Duodenal mucosa (tissue), 2 donors: ENCODE measurements at regions not wholly inside any gene's neighbourhood (a gene's known extent, or its start where the extent isn't known, plus 50 kb on each side); places are given as distances from the start of the nearest gene placed in this dataset.
"Not testable (repeated sequence)": the region's sequence is repeated elsewhere in the genome, so short reads cannot be mapped to it uniquely, and the experiment has no call there.

ENCODE experiments used
- H3K27ac ChIP-seq: one replicate; pipeline ENCODE4 v1.7.0; 2013; ENCODE audit warnings: low read depth, low read length
- H3K27me3 ChIP-seq, 2 donors: one replicate each; pipeline ENCODE4 v1.7.0; 2013; ENCODE audit warnings: low read length in 2 of 2, control low read depth in 1 of 2; ENCODE audit not compliant: insufficient read depth in 2 of 2, control insufficient read depth in 1 of 2
- H3K36me3 ChIP-seq, 2 donors: one replicate each; pipeline ENCODE4 v1.7.0; 2013; ENCODE audit warnings: low read length in 2 of 2, control low read depth in 1 of 2; ENCODE audit not compliant: insufficient read depth in 2 of 2, control insufficient read depth in 1 of 2
- H3K4me1 ChIP-seq, 2 donors: one replicate each; pipeline ENCODE4 v1.7.0; 2013; ENCODE audit warnings: low read length in 2 of 2, control low read depth in 1 of 2; ENCODE audit not compliant: insufficient read depth in 2 of 2, control insufficient read depth in 1 of 2
- H3K4me3 ChIP-seq, 2 donors: one replicate each; pipeline ENCODE4 v1.7.0; 2013; ENCODE audit warnings: low read length in 2 of 2, low read depth in 1 of 2
- H3K9ac ChIP-seq, 2 donors: one replicate each; pipeline ENCODE4 v1.7.0; 2013; ENCODE audit warnings: low read length in 2 of 2, low read depth in 1 of 2
- H3K9me3 ChIP-seq, 2 donors: one replicate each; pipeline ENCODE4 v1.7.0; 2013; ENCODE audit warnings: low read length in 2 of 2, control low read depth in 1 of 2; ENCODE audit not compliant: control insufficient read depth in 1 of 2

DNA sequence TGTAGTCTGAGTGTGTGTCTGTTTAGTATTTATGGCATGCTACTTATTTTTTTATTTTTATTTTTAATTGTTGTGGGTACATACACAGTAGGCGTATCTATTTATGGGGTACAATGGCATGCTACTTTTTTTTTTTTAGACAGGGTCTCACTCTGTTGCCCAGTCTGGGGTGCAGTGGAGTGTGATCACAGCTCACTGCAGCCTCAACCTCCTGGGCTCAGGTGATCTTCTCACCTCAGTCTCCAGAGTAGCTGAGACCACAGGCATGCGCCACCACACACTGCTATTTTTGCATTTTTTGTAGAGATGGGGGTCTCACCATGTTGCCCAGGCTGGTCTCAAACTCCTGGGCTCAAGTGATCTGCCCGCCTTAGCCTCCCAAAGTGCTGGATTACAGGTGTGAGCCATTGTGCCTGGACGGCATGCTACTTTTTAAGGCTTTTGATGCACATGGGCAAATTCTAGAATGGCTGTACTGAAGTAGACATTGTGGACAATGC is 124.2 kb downstream of the KCNRG start:
- H3K4me1 ChIP-seq, H3K27ac ChIP-seq: not testable (repeated sequence)

DNA sequence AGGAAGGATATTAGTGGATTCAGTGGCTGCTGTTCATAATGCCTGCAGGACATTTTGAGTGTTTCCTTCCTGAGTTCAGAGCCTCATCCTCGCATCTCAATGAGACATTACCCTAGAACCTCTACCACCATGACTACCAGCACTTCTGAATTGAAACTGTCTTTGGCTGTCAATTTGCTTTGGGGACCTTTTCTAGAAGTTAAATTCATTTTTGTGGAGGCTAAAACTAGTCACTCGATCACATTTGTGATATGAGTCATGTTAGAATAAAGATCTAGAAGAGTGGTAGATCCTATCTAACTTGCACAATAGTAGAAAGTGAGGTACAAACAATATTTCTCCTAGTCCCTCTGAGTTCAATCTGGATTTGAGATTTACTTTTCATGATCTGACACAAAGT is 124.9 kb downstream of the KCNRG start:
- H3K27ac ChIP-seq, result no peak overlapping the region
- H3K4me3 ChIP-seq, result no peak overlapping the region
- no peaks in the 10 kb centered on the region for H3K4me1 ChIP-seq
- no peaks in the 10 kb centered on the region for H3K27me3 ChIP-seq
- H3K36me3 ChIP-seq, result no peaks in the 10 kb centered on the region
- no peak overlapping the region for H3K9ac ChIP-seq
- H3K9me3 ChIP-seq, result no peaks in the 10 kb centered on the region

More for the DNA sequence above, 124.2 kb downstream of the KCNRG start:
- H3K9me3 ChIP-seq, H3K4me3 ChIP-seq, H3K27me3 ChIP-seq, H3K36me3 ChIP-seq, H3K9ac ChIP-seq: not testable (repeated sequence)

DNA sequence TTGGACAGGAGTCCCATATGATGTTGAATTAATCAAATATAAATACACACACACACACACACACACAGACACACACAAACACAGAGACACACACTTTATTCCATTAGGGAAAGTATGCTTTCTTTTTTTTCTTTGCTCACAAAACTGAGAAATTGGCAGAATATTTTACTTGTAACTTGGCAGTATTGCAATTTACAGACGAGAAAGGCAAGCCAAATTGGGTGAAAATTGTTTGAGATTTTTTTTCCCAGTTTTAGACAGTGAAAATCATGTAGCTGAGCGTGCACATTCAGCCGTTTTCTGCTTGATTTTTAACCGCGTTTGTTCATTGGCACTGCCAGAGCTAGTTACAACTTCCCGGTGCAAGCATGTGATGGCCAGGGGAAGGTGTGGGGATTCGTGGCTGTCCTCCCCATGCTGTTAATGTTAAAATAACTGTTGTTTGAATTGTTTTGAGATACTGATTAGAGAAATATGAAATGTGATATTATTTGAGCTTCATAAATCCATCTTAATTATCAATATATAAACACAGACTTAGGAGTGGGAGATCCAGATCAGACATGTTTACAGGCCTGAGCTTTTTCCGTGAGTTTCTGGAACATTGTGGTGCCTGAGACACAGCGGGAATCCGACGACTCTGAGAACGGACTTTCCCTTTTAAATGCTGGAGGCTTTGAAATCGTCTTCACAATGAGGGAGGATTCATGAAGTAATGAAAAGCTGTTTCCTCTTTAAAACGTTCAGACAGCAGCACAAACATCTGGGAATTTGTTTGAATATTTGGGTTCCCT is 125.5 kb downstream of the KCNRG start:
- Histone ChIP-seq H3K27ac (no peak overlapping the region), H3K9me3 (no peaks in the 10 kb centered on the region), H3K9ac (no peak overlapping the region), H3K4me3 (no peak overlapping the region), H3K4me1 (no peaks in the 10 kb centered on the region), H3K36me3 (no peaks in the 10 kb centered on the region), H3K27me3 (no peaks in the 10 kb centered on the region)

DNA sequence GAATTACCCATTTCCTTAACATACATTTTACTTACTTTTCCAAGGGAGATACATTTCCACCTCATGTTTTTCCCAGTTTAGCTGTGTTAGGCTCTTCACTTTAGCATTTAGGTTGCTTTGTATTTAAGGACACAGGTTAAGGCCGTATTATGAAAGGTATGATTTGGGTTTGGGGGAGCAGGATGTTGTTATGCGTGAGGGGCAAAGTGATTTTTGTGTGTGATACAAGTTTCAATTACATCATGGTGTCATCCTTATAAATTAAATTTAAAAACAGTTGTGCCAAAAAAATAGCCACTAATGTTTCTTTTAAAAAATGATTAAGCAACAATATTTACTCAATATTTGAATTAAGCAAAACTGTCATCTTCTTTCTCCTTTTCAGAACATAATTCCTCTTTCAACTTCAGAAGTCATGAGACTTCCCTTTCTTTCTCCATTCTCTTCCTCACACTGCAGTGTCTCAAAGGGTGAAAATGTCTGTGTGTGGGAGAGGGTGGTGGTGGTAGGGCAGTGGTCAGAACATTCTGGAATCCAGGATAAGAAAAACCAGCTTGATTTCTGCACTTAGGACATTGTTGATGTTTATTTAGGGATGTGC is 126.2 kb downstream of the KCNRG start:
- Histone ChIP-seq H3K27me3 (no peaks in the 10 kb centered on the region), H3K9ac (no peak overlapping the region), H3K36me3 (no peaks in the 10 kb centered on the region), H3K9me3 (no peaks in the 10 kb centered on the region), H3K4me3 (no peak overlapping the region), H3K27ac (no peak overlapping the region), H3K4me1 (no peaks in the 10 kb centered on the region)

DNA sequence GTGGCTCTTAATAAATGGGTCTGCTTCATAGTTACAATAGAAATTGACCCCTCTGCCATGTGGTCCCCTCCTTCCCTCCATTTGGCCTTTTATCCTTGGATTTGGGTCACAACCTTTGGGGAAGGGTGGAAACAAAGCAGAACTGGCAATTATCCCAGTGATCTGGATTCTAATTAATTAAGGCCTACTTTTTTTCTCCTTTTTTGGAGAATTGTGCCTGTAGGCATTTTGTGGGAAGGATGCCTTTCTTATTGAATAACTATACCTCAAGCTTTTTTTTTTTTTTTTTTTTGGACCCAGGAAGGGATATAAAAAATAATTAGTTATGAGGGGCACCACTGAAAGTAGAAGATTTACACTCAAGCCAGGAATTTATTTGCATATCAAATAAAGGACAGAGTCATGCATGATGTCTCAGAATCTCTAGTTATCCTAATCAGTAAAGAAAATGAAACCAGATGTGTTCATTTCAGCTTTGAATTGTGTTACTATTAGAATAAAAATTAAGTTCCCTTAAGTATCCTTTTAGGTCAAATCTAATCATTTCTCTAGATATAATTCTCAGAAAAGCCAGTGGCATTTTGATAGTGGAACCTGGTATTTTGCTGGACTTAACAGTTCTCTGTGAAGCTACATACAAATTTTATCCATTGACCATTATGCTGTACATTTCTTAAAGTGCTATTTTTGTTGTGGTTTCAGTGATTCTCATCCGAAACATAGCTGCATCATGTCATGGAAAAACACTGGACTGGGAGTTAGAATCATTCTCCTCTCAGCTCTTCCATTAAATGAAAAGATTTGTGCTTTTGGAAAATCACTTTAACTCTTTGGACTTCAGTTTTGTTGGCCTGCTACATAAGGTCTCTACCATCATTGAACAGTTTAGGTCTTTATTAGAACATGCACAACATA is 129.3 kb downstream of the KCNRG start:
- Histone ChIP-seq H3K27ac (no peak overlapping the region), H3K36me3 (no peaks in the 10 kb centered on the region), H3K9ac (no peak overlapping the region), H3K9me3 (no peaks in the 10 kb centered on the region), H3K27me3 (no peaks in the 10 kb centered on the region), H3K4me3 (no peak overlapping the region), H3K4me1 (no peaks in the 10 kb centered on the region)

DNA sequence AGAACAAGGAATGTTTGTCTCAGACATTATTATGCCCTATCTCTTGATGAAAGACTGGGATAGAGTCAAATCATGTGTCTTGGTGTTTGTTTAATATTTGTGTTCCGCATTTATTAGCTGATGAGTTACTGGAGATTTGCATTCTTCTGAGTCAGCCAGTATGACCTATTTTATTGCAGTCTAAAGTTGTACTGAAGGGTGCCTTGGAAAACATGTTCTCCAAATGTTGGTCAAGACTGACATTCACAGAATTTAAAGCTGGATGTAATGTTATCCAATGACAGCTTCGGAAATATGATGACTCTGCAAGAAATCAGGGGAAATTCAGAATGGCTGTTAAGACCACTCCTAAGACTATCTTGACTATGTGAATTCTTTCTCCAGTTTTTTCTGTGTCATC is 134.0 kb downstream of the KCNRG start:
- no peaks in the 10 kb centered on the region for H3K36me3 ChIP-seq
- no peak overlapping the region for H3K27ac ChIP-seq
- no peaks in the 10 kb centered on the region for H3K9me3 ChIP-seq
- H3K9ac ChIP-seq, result no peak overlapping the region
- no peak overlapping the region for H3K4me3 ChIP-seq
- peaks cover 0 to 13% of the 10 kb centered on the region in 2 donors for H3K4me1 ChIP-seq
- H3K27me3 ChIP-seq, result no peaks in the 10 kb centered on the region

DNA sequence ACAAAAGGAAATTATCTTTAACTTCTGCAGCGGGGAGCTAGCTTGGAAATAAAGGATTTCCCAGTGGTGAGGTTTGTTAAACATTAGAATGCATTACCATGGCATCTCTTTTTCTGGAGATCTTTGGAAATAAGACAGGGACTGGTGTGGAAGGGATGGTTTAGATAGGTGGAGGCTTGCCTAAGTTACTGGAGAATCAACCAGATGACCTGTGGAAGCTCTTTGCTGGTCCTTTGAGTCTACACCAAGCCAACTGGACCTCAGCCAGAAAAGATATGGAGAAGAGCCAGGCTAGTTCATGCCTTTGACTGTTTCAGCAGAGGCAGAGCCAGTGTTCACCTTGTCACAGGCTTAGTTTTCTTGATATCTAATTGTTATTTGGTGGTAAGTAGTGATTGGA is 134.7 kb downstream of the KCNRG start:
- Histone ChIP-seq H3K27me3 (no peaks in the 10 kb centered on the region), H3K4me3 (no peak overlapping the region), H3K27ac (no peak overlapping the region), H3K9me3 (no peaks in the 10 kb centered on the region), H3K36me3 (no peaks in the 10 kb centered on the region), H3K4me1 (peaks cover 0 to 13% of the 10 kb centered on the region in 2 donors), H3K9ac (no peak overlapping the region)

DNA sequence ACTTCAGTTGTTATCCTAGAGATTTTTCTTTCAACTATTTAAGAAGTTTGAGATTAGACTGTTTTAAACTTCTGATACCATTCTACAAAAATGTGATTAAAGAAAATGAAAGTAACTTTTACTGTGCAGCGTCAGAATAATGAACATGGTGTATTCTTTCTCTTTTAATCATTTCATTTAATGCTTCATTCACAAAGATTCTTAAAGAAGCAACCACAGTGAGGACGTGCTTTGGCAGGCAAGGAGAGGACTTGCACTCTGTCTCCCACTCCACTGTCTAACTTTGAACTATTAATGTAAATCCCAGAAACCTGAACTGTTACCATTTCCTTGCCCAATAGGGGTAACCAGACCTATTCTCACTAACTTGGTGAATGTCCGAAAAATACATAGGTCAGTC is 137.0 kb downstream of the KCNRG start:
- no peak overlapping the region for H3K27ac ChIP-seq
- no peaks in the 10 kb centered on the region for H3K27me3 ChIP-seq
- H3K9me3 ChIP-seq, result no peaks in the 10 kb centered on the region
- peaks cover 0 to 13% of the 10 kb centered on the region in 2 donors for H3K4me1 ChIP-seq
- peak overlapping the region in 1 of 2 donors; percentile 17 for H3K9ac ChIP-seq
- H3K36me3 ChIP-seq, result no peaks in the 10 kb centered on the region
- H3K4me3 ChIP-seq, result peak overlapping the region; percentile 58 to 64

DNA sequence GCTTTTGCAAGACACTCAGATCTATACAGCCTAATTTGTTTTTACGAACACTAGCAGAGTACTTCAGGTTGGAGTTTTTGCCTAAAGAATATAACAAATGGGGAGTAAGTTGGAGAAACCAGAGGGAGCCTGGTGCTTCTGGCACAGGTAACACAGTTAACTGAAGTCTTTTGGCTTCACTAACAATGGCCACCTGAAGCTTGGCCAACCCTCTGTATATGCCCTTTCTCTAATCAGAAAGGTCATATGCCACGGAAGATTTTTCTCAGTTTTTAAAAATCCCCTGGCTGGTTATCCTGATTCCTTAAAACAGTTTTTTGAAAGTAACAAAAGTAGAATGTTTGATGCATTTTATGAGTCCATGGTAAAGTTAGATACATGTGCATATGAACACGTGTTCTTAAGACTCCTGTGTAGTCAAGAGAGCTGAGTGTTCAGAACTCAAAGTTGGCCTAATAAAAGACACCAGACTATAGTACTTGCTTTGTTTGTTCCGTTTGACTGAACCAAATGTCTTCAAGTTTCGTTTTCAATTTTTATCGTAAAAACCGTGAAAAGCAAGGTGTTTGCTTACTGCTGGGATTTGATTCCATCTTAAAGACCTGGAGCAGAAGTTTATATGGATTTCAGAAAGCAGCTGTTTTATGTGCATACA is 137.5 kb downstream of the KCNRG start:
- Histone ChIP-seq H3K9ac (peak overlapping the region in 1 of 2 donors; percentile 17), H3K36me3 (no peaks in the 10 kb centered on the region), H3K4me3 (peak overlapping the region; percentile 58 to 64), H3K4me1 (peaks cover 0 to 13% of the 10 kb centered on the region in 2 donors), H3K27me3 (no peaks in the 10 kb centered on the region), H3K9me3 (no peaks in the 10 kb centered on the region), H3K27ac (no peak overlapping the region)
